ENCODE measurements at regions not wholly inside any gene's neighbourhood (a gene's known extent, or its start where the extent isn't known, plus 50 kb on each side); places are given as distances from the start of the nearest gene placed in this dataset.

- TF ChIP-seq CTCF (IDR thresholded peaks at IDR 0.05), result no peak
- TF ChIP-seq POLR2A (IDR thresholded peaks at IDR 0.05), result no peak
These were observed 234.7 kb downstream of the TTC32 start for GRCh38 chr2:19667085-19667484.
